HCT116 (cell line): ENCODE measurements at regions not wholly inside any gene's neighbourhood (a gene's known extent, or its start where the extent isn't known, plus 50 kb on each side); places are given as distances from the start of the nearest gene placed in this dataset.

Source experiments
- ATAC-seq: fragments of 200-7000 bp; cut with Tn5 transposase; 2 replicates; pipeline ENCODE4 v1.9.1; 2020; ENCODE audit warnings: mild to moderate bottlenecking, moderate library complexity
- BruUV-seq: library from RNA; stranded (reverse); fragments of 400-500 nt; replicated peaks from 2 replicates; lab custom pipeline; 2021; lab: Mats Ljungman, UMichigan
- CTCF ChIA-PET: fragments of 300-600 bp; sonication (Branson Sonifier 250); formaldehyde crosslinking; loops from one replicate; lab custom pipeline; 2021; ENCODE audit warnings: antibody characterized with exemption; lab: Charles Lee
- POLR2A ChIA-PET: fragments of 300-600, 350-600 bp; sonication (Branson Sonifier 250); formaldehyde crosslinking; loops from one replicate; lab custom pipeline; 2021; ENCODE audit warnings: antibody characterized with exemption; lab: Charles Lee
- RAD21 ChIA-PET, 2 experiments: fragments of 300-600 bp; sonication (Branson Sonifier 250); formaldehyde crosslinking; loops; one replicate each; lab custom pipeline; 2023; ENCODE audit warnings: low total read pairs in 2 of 2; ENCODE audit not compliant: uncharacterized antibody in 2 of 2, unreplicated experiment in 2 of 2, low non-redundant PET in 1 of 2; lab: Charles Lee
- DNase-seq: peaks from one replicate; pipeline ENCODE4 v3.0.0-alpha.2; 2010; ENCODE audit warnings: low read depth, low spot score
- H2AFZ ChIP-seq: fragments of 200-600 bp; shearing (Covaris generic), sonication (generic); 2 replicates; pipeline ENCODE4 v1.6.1; 2017; ENCODE audit warnings: low read depth, mixed run types, mixed read lengths, antibody characterized with exemption, low read length; ENCODE audit not compliant: poor library complexity, severe bottlenecking
- H3K27ac ChIP-seq: 2 replicates; pipeline ENCODE4 v1.5.1; 2012; ENCODE audit warnings: low read depth, low read length
- H3K27me3 ChIP-seq: fragments of 200-600 bp; sonication (generic); 2 replicates; pipeline ENCODE4 v1.6.1; 2016; ENCODE audit warnings: mixed run types, low read length, mixed read lengths; ENCODE audit not compliant: insufficient read depth
- H3K36me3 ChIP-seq, 2 experiments: fragments of 200-500 bp in 1 of 2; fragments of 200-600 bp in 1 of 2; sonication (Bioruptor generic) in 1 of 2; sonication (generic) in 1 of 2; 2 replicates each; pipeline versions ENCODE4 v1.5.1 to v1.6.1; 2014 to 2016; ENCODE audit warnings: low read length in 2 of 2, inconsistent platforms in 1 of 2, mixed read lengths in 1 of 2, mixed run types in 1 of 2; ENCODE audit not compliant: insufficient read depth in 2 of 2, control insufficient read depth in 1 of 2
- H3K4me1 ChIP-seq, 2 experiments: fragments of 200-600 bp in 1 of 2; sonication (generic) in 1 of 2; 2 replicates each; pipeline versions ENCODE4 v1.5.1 to v1.6.1; 2012 to 2017; ENCODE audit warnings: low read length in 2 of 2, inconsistent platforms in 1 of 2, mild to moderate bottlenecking in 1 of 2, mixed read lengths in 1 of 2, mixed run types in 1 of 2, moderate library complexity in 1 of 2; ENCODE audit not compliant: insufficient read depth in 2 of 2, control insufficient read depth in 1 of 2
- H3K4me2 ChIP-seq: fragments of 200-600 bp; sonication (generic); 2 replicates; pipeline ENCODE4 v1.6.1; 2017; ENCODE audit warnings: mixed run types, low read length, mixed read lengths
- H3K4me3 ChIP-seq, 2 experiments: fragments of 200-600 bp in 1 of 2; sonication (generic) in 1 of 2; replicated peaks in 1 of 2; 2 replicates each; pipeline ENCODE4 v1.5.1; 2011 to 2016; ENCODE audit warnings: low read length in 2 of 2, control low read depth in 1 of 2, low read depth in 1 of 2, mild to moderate bottlenecking in 1 of 2, mixed read lengths in 1 of 2, mixed run types in 1 of 2
- H3K79me2 ChIP-seq: fragments of 200-600 bp; sonication (generic); 2 replicates; pipeline ENCODE4 v1.6.1; 2017; ENCODE audit warnings: mild to moderate bottlenecking, mixed run types, low read length, moderate library complexity, mixed read lengths; ENCODE audit not compliant: insufficient read depth
- H3K9ac ChIP-seq: fragments of 200-600 bp; sonication (generic); 2 replicates; pipeline ENCODE4 v1.6.1; 2016; ENCODE audit warnings: low read length, mixed read lengths
- H3K9me2 ChIP-seq: fragments of 200-600 bp; sonication (generic), shearing (Covaris generic); 2 replicates; pipeline ENCODE4 v1.6.1; 2017; ENCODE audit warnings: mixed run types, mild to moderate bottlenecking, moderate library complexity; ENCODE audit not compliant: insufficient read depth
- H3K9me3 ChIP-seq, 2 experiments: fragments of 200-500 bp in 1 of 2; fragments of 200-600 bp in 1 of 2; sonication (Bioruptor generic) in 1 of 2; sonication (generic) in 1 of 2; 2 replicates each; pipeline ENCODE4 v1.6.1; 2014 to 2017; ENCODE audit warnings: low read length in 2 of 2, mixed read lengths in 2 of 2, inconsistent platforms in 1 of 2, low read depth in 1 of 2, mild to moderate bottlenecking in 1 of 2, mixed run types in 1 of 2, moderate library complexity in 1 of 2; ENCODE audit not compliant: control insufficient read depth in 1 of 2, insufficient read depth in 1 of 2
- H4K20me1 ChIP-seq: fragments of 200-600 bp; sonication (generic), shearing (Covaris generic); 2 replicates; pipeline ENCODE4 v1.6.1; 2017; ENCODE audit warnings: mixed run types, mild to moderate bottlenecking, moderate library complexity; ENCODE audit not compliant: insufficient read depth
- CBX3 ChIP-seq: IDR thresholded peaks from 2 replicates; pipeline ENCODE4 v1.6.1; 2012; ENCODE audit warnings: low read depth
- CEBPB ChIP-seq: IDR thresholded peaks from 2 replicates; pipeline ENCODE4 v1.6.1; 2012; ENCODE audit warnings: low read depth
- CTCF ChIP-seq, 3 experiments: fragments of 200-600 bp in 1 of 3; sonication (generic) in 1 of 3; IDR thresholded peaks in 2 of 3; conservative IDR thresholded peaks in 1 of 3; 2 replicates each; pipeline ENCODE4 v1.5.1; 2012 to 2017; ENCODE audit warnings: low read depth in 2 of 3, low read length in 2 of 3, antibody characterized with exemption in 1 of 3, borderline replicate concordance in 1 of 3, control low read depth in 1 of 3, mild to moderate bottlenecking in 1 of 3, mixed read lengths in 1 of 3, mixed run types in 1 of 3, moderate library complexity in 1 of 3; ENCODE audit not compliant: insufficient read depth in 1 of 3
- ELF1 ChIP-seq: IDR thresholded peaks from 2 replicates; pipeline ENCODE4 v1.6.1; 2012; ENCODE audit warnings: low read depth, borderline replicate concordance
- FOSL1 ChIP-seq: IDR thresholded peaks from 2 replicates; pipeline ENCODE4 v1.6.1; 2012; ENCODE audit warnings: low read depth
- REST ChIP-seq: IDR thresholded peaks from 2 replicates; pipeline ENCODE4 v1.6.1; 2012; ENCODE audit warnings: low read depth
- SIN3A ChIP-seq: IDR thresholded peaks from 2 replicates; pipeline ENCODE4 v1.6.1; 2012; ENCODE audit warnings: low read depth
- TCF7L2 ChIP-seq: IDR thresholded peaks from 2 replicates; pipeline ENCODE4 v1.7.0; 2011; ENCODE audit warnings: borderline replicate concordance, inconsistent platforms; ENCODE audit not compliant: insufficient read depth, insufficient read length; ENCODE audit errors: extremely low read depth
- YY1 ChIP-seq: IDR thresholded peaks from 2 replicates; pipeline ENCODE4 v1.6.1; 2011; ENCODE audit warnings: low read length, low read depth, moderate library complexity, mild to moderate bottlenecking; ENCODE audit not compliant: insufficient replicate concordance; ENCODE audit errors: extremely low read depth
- ZBTB33 ChIP-seq: IDR thresholded peaks from 2 replicates; pipeline ENCODE4 v1.6.1; 2011; ENCODE audit warnings: mild to moderate bottlenecking, low read length, moderate library complexity; ENCODE audit not compliant: insufficient replicate concordance; ENCODE audit errors: extremely low read depth
- intact Hi-C: fragments of 100-400 bp; cut with micrococcal nuclease; formaldehyde crosslinking; loops from 2 replicates; pipeline ENCODE4 v1.10.0; 2022

GRCh38 chr4:111869339-111869738 is 275.9 kb upstream of the FAM241A start:
- intact Hi-C loops = no loop called here
- CTCF ChIA-PET = interaction anchor here (1.2 kb wide), 1 partner anchor 15 kb away, joined by 3 read pairs; no protein-coding TSS in a partner anchor

More at GRCh38 chr4:111869339-111869738, 275.9 kb upstream of the FAM241A start:
- no peaks in the 10 kb centered on the region for H3K4me1 ChIP-seq
- no peaks in the 10 kb centered on the region for H3K9me2 ChIP-seq
- no peaks in the 10 kb centered on the region for H3K27me3 ChIP-seq
- H3K4me2 ChIP-seq = no peak overlapping the region
- DNase-seq = no peak
- H3K9me3 ChIP-seq = no peaks in the 10 kb centered on the region
- ATAC-seq = no peak
- no peak for TF ChIP-seq SIN3A
- TF ChIP-seq ELF1 = no peak
- TF ChIP-seq FOSL1 = no peak
- no peak for TF ChIP-seq REST
- TF ChIP-seq CEBPB = no peak
- no peak for TF ChIP-seq ZBTB33
- TF ChIP-seq CBX3 = no peak
- TF ChIP-seq YY1 = no peak
- TF ChIP-seq CTCF (IDR thresholded peaks at IDR 0.05 in 2 of 3, conservative IDR thresholded peaks at IDR 0.05 in 1 of 3; ENCODE audit: borderline replicate concordance in 1 of 3, insufficient read depth in 1 of 3, low read depth in 2 of 3, low read length in 2 of 3) = no peak
- TF ChIP-seq TCF7L2 = no peak
- no peak overlapping the region for H3K4me3 ChIP-seq
- no peak overlapping the region for H2AFZ ChIP-seq
- RAD21 ChIA-PET = no interaction called here
- H4K20me1 ChIP-seq = no peaks in the 10 kb centered on the region
- POLR2A ChIA-PET = no interaction called here
- no peak overlapping the region for H3K9ac ChIP-seq
- H3K79me2 ChIP-seq = no peaks in the 10 kb centered on the region
- H3K27ac ChIP-seq = no peak overlapping the region
- no TSS peak for BruUV-seq
- H3K36me3 ChIP-seq = no peaks in the 10 kb centered on the region
